AML-193 (cell line): ENCODE measurements at regions not wholly inside any gene's neighbourhood (a gene's known extent, or its start where the extent isn't known, plus 50 kb on each side); places are given as distances from the start of the nearest gene placed in this dataset.
"Not testable (repeated sequence)": the region's sequence is repeated elsewhere in the genome, so short reads cannot be mapped to it uniquely, and the experiment has no call there.

Experiments used
- DNase-seq, 2 experiments: peaks; one replicate each; lab custom pipeline; 2025; lab: John Stamatoyannopoulos, UW

GRCh38 chr12:105585107-105585506 lies 254.6 kb downstream of the C12orf75 start:
- DNase-seq = no peak

- no peak for DNase-seq
Measured at GRCh38 chr12:105587237-105587636, 256.7 kb downstream of the C12orf75 start.

GRCh38 chr12:105588106-105588505 lies 257.6 kb downstream of the C12orf75 start:
- no peak for DNase-seq

GRCh38 chr12:105590571-105590970 lies 260.1 kb downstream of the C12orf75 start:
- no peak for DNase-seq

DNA sequence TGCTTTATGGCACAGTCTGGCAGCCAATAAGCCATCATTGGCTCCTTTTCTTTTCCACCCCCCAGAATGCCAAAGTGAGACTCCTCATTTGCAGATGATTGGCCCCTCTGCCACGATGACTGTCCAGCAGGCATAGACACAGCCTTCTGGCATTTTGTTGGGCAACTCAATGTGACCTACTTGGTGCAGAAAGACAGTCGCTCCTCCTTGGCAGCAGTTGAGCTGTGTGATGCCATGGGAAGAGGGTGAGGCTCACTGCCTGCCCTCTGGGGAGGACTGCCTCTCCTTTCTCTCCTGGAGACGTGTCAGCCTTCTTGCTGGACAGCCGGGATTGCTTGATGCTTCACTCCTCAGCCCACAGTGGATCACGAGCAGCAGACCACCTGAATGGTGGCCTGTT lies 264.9 kb downstream of the C12orf75 start:
- no peak for DNase-seq

DNA sequence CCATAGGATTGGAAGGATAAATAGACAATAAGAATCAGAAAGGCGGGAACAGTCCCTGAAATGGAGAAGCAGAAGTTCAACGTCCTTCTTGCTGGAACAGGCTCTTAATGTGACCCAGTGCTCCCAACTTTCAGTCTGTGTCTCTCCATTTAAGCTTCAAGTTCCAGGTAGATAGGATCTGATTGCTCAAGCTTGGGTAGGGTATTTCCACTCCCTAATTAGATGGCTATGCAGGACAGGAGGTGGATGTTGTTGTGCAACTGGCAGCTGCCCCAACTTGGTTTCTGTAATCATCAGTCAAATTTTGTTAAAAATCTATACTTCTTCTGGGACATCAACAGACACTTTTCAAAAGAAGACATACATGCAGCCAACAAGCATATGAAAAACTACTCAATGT lies 266.2 kb downstream of the C12orf75 start:
- no peak for DNase-seq

- DNase-seq = no peak
Measured at GRCh38 chr12:105598031-105598430, 267.5 kb downstream of the C12orf75 start.

DNA sequence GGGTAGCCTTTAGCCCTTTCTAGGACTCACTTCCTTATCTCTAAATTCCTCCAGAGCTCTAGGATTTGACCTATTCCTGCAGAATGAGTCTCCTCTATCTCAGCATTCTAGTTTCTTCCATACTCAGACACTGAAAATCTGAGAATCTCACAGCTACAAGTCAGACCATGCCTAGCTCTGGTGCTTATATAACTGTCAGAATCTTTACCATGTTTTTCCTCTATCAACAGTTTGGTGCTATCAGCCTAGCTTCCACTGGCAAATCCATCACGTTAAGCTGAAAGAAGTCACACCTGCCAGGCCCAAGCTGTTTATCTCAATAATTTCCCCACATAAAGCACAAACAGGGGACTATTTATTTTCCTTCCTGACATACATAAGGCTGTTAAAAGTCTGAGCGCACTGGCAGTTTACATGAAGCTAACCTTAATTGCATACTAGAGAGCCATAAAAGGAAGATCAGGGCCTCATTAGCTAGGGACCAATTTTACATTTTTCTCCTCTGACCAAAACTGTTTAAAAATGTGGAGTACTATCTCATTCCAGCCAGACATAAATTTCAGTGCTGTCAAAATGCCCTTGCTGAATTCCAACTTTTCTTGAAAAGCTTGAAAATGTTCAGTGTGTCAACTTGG lies 270.5 kb downstream of the C12orf75 start:
- DNase-seq = no peak

DNA sequence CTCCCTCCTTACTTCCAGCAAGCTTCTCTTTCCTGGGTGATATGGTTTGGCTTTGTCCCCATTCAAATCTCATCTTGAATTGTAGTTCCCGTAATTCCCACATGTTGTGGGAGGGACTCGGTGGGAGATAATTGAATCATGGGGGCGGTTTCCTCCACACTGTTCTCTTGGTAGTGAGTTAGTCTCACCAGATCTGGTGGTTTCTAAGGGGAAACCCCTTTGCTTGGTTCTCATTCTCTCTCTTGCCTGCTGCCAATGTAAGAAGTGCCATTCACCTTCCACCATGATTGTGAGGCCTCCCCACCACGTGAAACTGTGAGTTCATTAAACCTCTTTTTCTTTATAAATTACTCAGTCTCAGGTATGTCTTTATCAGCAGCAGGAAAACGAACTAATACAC lies 271.8 kb downstream of the C12orf75 start:
- not testable (repeated sequence) for DNase-seq

- DNase-seq = not testable (repeated sequence)
Measured at GRCh38 chr12:105604281-105604680, 273.8 kb downstream of the C12orf75 start.

DNA sequence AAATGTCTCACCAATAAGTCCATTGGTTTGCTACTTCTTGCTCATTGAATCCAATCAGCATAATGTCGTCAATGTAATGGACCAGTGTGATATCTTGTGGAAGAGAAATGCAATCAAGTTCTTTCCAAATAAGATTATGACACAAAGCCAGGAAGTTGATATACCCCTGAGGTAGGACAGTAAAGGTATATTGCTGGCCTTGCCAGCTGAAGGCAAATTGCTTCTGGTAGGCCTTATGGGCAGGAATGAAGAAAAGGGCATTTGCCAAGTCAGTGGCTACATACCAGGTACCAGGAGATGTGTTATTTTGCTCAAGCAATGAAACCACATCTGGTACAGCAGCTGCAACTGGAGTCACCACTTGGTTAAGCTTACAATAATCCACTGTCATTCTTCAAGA lies 276.1 kb downstream of the C12orf75 start:
- not testable (repeated sequence) for DNase-seq

DNA sequence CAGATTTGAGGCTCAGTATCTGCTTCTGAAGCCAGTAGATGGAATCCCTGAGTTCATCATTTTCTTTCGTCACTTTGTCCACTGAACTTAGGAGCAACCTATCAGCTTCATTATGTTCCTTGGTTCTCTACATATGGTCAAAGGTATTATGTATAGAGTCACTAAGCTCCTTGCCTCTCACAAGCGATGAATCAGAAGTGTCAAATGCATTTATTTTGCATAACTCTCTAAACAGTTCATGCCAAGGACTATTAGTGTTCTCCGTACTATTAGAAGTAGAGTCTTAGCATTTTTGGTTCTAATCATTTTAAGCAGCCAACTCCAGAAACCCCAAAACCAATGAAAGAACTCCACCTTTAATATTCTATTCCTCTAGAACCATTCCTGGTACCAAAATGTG lies 278.5 kb downstream of the C12orf75 start:
- not testable (repeated sequence) for DNase-seq

- DNase-seq = no peak
Measured at GRCh38 chr12:105610459-105610858, 280.0 kb downstream of the C12orf75 start.

DNA sequence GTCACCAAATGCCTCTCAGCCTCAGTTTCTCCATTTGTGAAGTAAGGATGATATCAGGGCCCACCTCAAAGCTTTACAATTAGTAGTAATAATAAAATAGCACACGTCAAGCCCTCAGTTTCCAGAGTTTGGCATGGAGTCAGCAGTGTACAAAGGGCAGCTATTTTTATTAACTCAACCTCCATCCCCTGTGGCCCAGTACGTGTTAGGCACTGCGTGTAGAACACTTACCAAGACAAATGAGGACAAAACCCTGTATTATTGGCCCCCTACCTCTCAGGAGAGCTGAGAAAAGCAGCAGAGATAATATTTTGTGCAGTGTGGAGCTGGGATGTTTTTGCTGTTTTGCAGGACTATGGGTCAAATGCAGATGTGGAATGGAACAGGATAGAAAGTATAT lies 280.8 kb downstream of the C12orf75 start:
- no peak for DNase-seq

- DNase-seq = no peak
Measured at GRCh38 chr12:105613269-105613668, 282.8 kb downstream of the C12orf75 start.

DNA sequence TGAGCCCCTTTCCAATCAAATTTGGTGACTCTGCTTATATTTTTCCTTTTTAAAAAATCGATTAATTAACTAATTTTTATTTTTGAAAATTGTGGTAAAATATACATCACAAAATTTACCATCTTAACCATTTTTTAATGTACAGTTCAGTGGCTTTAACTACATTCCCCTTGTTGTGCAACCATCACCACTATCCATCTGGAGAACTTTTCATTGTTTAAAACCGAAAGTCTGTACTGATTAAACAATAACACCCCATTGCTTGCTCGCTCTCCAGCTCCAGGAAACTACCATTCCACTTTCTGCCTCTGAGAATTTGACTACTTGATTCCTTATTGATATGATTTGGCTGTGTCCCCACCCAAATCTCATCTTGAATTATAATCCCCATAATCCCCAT lies 283.4 kb downstream of the C12orf75 start:
- DNase-seq = no peak

DNA sequence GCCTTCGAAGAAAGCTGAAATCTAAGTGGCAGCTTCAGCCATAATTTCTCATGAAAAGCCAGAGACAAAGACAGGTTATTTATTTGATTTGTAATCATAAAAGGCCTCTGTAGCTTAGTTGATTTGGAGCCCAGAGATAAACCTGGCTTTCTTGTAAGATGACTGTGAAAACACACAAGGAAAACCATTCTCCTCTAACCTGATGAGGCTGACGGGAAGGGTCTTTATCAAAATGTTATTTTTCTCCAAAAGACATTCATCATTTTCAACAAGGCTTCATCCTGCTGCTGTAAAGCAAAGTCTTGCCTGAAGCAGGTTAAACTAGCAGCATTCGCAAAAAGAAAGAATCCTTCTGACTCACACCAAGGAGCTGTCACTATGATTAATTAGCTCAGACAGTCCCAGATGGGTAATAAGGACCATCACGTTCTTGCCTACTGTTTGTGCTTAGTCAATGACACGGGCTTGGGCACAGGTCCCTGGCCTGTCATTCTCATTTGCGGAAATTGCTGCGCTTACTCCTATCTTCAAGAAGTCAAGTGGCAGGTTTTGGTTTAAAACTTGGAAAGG lies 286.6 kb downstream of the C12orf75 start:
- DNase-seq = no peak

- DNase-seq = no peak
Measured at GRCh38 chr12:105622220-105622619, 291.7 kb downstream of the C12orf75 start.

- DNase-seq = no peak
Measured at GRCh38 chr12:105622846-105623736, 292.6 kb downstream of the C12orf75 start.

GRCh38 chr12:105626653-105627052 lies 296.2 kb downstream of the C12orf75 start:
- DNase-seq = no peak

DNA sequence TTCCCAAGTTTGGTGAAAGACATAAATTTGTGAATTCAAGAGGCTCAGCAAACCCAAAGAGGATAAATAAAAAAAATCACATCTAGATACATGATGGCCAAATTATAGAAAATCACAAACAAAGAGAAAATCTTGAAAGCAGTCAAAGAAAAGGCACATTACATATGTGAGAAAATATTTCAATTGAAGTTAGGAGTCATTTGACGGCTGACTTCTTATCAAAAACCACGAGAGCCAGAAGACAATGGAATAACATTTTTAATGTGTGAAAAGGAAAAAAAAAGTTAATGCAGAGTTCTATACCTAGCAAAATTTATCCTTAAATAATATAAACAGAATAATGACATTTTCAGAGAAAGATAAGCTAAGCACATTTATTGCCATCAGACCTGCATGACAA lies 307.0 kb downstream of the C12orf75 start:
- DNase-seq = no peak

- no peak for DNase-seq
Measured at GRCh38 chr12:105640761-105641160, 310.3 kb downstream of the C12orf75 start.

DNA sequence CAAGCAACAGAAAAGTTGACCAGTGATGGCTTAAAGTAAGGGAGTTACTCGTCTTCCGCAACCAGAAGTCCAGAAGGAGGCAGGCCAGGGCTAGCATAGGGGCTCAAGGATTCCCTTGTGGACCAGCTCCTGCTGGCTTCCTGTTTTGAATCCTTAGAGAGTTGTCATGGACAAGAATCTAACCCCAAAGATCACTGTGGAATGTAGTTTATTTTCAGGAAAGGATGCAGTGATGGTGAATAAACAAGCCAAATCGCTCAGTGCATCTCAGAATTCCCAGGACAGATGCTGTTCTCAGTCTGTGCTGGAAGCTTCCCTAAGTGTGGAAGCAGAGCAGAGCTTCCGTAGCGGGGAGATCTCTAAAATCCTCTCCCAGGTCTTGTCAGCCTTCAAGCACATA lies 311.3 kb downstream of the C12orf75 start:
- no peak for DNase-seq
